Stimulated activated naive CD4-positive, alpha-beta T cell (primary cell): ENCODE measurements at regions not wholly inside any gene's neighbourhood (a gene's known extent, or its start where the extent isn't known, plus 50 kb on each side); places are given as distances from the start of the nearest gene placed in this dataset.

Source experiments
- DNase-seq, 6 experiments: peaks; one replicate each; lab custom pipeline; 2025; lab: John Stamatoyannopoulos, UW

- no peak for DNase-seq
Observed at GRCh38 chr2:12495247-12495868, 221.4 kb upstream of the TRIB2 start.

DNA sequence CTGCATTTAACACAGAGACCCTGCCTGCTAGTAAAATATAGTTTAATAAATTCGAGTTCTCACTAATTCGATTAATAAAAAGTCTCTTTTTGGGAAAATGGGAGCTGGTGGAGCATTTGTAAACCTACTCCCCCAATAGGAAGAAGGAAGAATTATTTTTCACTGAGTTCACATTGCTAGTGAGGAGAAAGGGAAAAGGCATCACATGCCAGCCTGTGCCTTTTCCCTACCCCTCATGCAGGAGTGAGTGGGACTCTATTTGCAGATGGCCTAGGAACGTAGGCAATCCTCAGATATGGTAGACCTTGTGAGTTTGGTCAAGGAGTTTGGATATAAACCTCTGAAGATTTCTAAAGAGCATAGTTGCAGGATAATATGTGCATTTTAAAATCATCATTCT lies 218.4 kb upstream of the TRIB2 start:
- no peak for DNase-seq

DNA sequence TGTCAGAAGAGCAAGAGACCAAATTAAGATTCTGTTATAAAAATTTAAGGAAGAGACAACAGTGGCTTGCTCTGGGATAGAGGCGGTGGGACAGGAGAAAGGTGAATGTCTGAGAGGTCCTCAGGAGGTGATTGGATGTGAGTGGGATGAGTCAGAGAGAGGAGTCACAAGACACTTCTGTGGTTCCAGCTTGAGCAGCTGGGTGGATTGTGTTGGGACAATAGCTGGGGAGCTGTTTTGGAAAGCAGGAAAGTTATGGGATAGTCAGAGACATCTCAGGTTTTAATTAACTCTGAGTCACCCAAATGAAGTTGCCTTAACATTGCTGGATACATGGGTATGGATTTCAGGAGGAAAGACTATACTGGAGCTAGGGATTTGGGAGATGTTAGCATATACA lies 218.0 kb upstream of the TRIB2 start:
- DNase-seq: no peak

GRCh38 chr2:12500899-12501298 lies 215.8 kb upstream of the TRIB2 start:
- peak in 1 of 6 experiments; percentile 8 for DNase-seq

DNA sequence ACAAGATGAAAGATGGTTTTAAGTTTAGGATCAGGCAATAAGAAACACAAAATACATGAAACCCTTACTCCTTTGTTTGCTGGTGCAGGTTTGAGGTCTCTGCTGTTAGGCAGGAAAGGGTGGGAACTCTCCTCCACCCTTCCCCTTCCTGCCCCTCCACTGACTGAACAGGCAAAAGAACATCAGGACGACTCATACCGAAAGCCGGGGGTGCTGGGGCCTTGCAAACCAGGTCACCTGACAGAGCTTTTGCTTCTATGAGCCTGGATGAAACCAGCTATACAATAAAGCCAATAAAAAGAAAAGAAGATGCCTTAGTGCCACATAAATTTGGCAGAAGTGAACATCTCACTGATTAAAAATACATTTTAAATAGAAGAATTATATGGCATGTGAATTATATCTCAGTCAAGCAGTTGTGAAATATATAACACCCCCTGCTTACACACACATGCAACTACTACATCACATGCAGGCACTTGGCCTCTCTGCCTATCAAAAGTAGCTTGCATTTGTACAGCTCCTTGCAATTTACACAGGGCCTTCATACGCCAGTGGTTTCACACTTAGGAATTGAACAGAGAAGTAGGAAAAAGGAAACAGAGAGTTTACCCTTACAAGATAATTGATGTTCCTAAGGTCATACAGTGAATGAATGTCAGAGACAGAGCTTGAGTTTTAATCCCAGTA lies 215.1 kb upstream of the TRIB2 start:
- DNase-seq: peak in 5 of 6 experiments; percentile 12 to 70 (median 67)

GRCh38 chr2:12502759-12503158 lies 214.0 kb upstream of the TRIB2 start:
- DNase-seq: no peak

GRCh38 chr2:12504443-12504842 lies 212.3 kb upstream of the TRIB2 start:
- DNase-seq: no peak

DNA sequence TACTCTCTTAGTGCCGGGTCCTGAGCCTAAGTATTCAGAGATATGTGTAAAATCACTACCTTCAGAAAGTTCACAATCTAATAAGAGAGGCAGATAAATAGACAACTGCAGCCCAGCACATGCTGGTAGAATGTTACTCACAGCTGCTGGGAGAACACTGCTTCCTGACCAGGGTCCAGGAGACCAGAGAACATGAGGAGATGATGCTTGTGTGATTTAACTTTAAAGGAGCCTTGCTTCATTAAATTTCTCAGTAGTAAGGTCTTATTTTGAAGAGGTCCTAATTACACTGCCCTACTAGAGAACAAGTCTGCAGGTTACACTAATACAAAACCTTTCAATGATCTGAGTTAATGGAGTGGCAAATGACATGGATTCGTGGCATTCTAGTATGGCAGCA lies 209.9 kb upstream of the TRIB2 start:
- DNase-seq: no peak

- no peak for DNase-seq
Observed at GRCh38 chr2:12507295-12507694, 209.4 kb upstream of the TRIB2 start.

- no peak for DNase-seq
Observed at GRCh38 chr2:12510070-12510469, 206.7 kb upstream of the TRIB2 start.

- peak in 2 of 6 experiments; percentile 14 to 18 for DNase-seq
Observed at GRCh38 chr2:12513339-12513738, 203.4 kb upstream of the TRIB2 start.

GRCh38 chr2:12514168-12514567 lies 202.6 kb upstream of the TRIB2 start:
- DNase-seq: no peak

DNA sequence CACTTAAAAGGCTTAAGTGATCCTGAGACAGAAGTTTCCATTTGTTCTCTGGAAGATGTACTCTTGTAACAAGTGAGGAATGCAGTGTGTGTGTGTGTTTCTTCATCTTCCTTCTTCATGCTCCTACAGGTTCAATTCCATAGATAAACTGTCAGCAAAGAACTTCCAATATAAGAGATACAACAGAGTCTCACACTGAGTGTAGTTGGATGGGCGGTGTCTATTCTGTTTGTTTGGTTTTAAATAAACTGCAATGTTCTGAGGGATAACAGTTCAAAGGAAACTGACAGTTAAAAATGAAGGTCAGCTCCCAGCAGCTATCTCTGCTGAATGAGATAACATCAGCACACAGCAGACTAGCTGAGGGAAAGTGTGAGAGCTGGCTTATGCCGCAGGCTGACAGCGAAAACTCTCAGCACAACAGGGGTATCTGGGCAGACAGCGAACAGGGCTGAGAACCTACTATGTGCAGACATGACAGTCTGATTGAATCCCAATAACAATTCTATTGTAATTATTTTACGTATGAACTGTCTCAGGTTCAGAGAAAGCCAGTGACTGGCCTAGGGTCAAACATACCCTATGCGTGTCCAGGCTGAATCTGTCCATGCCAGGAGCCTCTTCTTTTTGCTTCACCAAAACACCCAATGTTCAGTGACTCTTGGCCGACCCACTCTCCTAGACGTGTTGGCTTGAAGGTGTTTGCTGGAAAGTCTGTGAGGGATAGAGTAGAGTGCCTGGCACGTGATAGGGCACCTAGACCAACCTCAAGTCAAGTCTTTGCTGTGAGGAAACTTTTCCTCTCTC lies 201.9 kb upstream of the TRIB2 start:
- DNase-seq: peak in 3 of 6 experiments; percentile 18 to 35 (median 26)

DNA sequence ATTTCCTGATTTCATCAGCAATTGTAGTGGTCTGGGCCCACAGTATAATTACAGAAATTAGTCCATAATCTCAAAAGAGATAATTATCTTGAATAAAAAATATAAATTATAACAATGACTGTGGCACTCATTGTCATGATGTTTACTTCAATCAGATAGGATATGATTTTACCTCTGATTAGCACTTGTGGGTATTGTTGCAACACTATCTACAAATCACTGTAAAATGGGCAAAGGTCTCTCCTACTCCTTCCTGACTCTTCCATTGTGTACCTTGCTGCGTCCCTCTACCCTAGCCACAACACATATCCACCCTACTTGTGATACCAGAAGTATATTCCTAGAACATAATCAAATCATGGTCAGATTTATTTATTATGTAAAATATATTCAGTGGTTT lies 200.9 kb upstream of the TRIB2 start:
- no peak for DNase-seq

DNA sequence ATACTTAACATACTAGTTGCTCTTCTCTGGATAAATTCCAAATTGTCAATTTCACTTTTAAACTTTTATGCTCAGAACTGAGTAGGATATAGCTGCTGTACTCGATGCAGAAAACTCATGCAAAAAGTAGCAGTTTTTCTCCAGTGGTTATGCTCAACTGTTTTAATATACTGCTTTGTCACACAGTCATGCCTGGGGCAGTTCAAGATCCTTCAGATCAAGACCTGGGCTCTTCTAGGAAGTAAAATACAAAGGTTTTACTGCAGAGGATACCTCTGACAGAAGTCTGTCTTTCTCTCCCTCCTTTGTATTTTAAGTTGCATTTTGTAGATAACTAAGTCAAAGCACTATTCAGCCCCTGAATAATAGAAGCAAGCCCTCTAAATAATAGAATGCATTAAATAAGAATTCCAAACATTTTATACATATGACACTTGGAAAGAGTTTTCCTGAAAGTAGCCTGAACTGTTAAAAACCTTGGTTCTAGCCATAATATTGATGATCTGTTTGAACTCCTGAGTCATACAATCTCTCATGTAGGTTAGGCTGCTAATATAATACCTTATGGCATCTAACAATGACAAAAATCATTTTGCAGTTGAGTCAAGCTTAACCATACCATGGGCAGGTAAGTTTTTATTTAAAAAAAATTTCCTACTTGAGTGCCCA lies 183.3 kb upstream of the TRIB2 start:
- DNase-seq: no peak

DNA sequence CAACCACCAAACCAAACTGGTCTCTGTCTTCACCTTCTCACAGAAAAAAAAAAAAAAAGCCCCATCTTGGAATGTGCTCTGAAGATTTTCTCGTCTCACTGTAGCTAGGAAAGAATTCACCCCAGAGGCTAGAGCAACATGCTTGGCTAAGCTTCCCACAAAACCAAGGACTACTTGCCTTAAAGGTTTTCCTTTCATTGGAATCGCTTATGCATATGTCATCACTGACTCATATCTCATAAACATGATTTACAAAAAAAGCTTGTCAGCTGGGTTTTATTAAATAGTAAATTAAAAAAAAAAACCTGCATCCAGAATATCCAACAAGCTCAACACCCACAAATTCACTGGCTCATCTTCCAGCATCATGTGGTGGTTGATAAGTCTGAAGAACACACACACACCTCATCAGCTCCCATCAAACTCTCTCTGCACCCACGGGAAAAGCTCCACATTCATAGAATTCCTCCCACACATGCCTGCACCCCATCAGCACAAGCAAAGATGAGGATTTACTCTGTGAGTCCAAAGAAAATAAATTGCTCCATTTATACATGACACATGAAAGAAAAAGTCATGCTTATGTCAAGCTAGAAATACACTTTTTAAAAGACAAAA lies 182.0 kb upstream of the TRIB2 start:
- DNase-seq: no peak

GRCh38 chr2:12536976-12537375 lies 179.8 kb upstream of the TRIB2 start:
- DNase-seq: no peak

- no peak for DNase-seq
Observed at GRCh38 chr2:12538138-12538694, 178.5 kb upstream of the TRIB2 start.

GRCh38 chr2:12539336-12539735 lies 177.4 kb upstream of the TRIB2 start:
- no peak for DNase-seq

- no peak for DNase-seq
Observed at GRCh38 chr2:12539776-12540562, 176.8 kb upstream of the TRIB2 start.
